CD4-positive, alpha-beta T cell treated with Interleukin-1 beta for 1 hour (primary cell): ENCODE measurements at regions not wholly inside any gene's neighbourhood (a gene's known extent, or its start where the extent isn't known, plus 50 kb on each side); places are given as distances from the start of the nearest gene placed in this dataset.

Source experiments
- DNase-seq, 2 donors: peaks; one replicate each; pipeline ENCODE4 v3.0.0-alpha.2; 2020 to 2022

DNA sequence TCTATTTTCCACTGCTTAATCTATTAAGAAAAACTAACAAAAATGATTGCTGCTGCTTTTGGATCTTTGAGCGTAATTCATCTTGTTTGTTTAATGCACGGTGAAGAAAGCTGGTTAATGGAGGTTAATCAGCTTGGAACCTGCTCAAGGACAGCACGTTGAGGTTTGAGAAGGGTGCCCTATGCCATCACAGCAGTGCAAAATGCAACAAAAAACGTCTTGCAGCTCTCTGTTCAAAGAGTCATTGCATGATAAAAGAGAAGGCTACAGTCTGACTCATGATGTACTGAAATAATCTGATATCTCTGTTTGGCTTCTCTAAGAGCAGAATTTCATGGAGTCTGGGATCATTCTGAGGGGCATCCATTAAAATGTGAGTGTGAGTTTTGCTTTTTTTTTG, 80.6 kb upstream of the PREP start:
- DNase-seq: no peak

DNA sequence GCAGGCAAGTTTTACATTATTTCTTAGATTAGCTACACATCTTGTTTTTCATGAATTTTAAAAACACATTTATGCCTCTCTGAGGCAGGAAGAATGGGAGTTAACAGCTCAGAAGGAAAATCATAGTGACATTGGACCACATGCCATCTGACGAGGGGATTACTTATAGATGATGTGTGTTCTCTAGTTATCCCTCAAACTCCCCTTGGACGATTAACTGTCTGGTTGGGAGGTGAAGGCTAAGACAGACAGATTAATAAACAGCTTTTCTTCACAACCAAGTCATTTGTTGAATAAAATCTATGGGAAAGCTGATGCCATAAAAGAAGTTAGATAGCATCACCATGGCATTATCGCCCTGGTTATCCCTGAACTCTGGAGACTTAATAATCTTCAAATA, 80.0 kb upstream of the PREP start:
- no peak for DNase-seq

DNA sequence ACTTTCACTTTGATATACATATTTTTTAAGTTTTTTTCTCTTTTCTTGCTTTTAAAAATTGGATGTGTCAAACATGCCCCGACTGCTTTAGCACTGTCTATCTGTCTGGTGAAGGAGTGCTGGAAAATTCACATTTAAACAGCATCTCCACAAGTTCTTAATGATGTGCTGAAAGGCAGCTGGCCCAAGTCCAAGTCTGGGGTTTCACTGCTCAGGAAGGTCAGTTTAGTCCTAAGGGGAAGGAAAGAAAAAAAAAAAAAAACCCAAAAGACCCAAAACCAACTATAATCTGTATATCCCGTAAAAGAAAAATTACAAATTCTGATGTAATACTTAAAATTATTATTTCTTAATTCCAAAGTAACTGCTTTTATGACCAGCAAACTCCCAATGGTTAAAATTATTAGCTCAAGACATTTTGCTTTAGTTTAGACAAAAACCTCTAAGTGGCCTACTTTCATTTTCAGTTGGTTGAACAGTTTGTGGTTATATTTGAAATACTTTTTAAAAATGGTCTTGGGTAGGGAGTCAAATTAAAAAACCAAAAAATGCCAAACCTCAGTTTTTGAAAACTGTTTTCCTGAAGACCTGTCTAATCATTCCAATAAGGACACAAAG, 79.5 kb upstream of the PREP start:
- no peak for DNase-seq

DNA sequence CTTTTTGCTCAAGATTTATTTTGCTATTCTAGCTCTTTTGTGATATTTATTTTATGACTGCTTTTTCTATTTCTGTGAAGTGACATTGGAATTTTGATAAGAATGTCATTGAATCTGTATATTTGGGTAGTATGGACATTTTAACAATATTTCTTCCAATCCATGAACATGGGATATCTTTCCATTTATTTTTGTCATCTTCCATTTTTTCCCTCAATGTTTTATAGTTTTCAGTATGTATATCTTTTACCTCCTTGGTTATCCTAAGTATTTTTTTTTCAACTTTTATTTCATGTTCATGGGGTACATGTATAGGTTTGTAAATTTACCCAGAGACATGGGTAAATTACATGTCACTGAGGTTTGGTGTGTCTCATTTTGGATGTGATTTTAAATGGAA, 74.1 kb upstream of the PREP start:
- DNase-seq: no peak

DNA sequence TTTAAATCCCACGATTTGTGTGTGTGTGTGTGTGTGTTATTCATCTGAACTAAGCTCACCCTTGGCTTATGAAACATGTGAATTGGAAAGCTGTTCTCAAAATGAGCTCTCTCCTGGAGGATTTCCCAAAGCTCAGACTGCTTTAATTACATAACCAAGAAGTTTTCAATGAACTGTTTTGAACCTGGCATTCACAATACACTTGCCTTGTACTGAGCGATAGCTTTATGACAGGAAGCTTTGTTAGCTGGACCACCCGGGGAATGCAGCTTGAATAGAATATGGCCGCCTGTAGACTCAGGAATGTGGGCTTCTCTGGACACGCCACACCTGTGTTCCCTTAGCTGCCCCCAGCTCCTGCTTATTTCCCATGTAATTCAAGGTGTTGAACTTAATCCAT, 71.4 kb upstream of the PREP start:
- no peak for DNase-seq

DNA sequence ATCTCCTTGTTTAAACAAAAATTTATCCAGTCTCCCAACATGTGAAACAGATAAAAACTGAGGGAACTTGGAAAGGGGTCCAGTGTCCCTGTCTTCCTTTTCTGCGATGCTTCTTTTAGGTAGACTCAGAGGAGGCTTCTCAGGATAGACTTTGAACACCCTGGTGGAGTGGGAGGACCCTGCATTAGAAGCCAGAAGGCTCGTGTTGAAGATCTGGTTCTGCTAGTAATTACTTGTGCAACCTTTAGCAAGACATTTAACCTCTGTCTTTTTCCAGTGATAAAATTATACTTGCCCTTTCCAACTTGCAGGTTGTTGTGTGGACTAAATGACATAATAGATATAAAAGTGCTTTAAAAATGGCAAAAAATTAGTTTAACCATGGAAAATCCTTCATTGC, 67.1 kb upstream of the PREP start:
- no peak for DNase-seq

DNA sequence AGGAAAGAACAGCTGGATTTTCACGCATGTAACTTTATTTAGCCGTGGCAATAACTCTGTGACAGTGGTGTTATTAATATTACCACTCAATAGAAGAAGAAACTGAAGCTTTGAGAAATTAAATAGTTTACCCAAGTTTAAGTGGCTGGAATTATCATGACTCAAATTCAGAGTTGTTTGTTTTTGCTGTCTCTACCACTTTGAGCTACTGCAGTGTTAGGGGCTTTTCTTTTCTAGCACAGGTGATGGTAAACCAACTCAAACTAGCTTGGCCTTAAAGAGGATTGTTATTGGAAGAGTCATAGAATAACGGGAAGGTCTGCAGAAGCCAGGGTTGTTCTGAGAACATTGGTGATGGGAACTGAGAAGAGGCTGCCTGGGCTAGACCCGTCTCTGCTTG, 66.0 kb upstream of the PREP start:
- no peak for DNase-seq

DNA sequence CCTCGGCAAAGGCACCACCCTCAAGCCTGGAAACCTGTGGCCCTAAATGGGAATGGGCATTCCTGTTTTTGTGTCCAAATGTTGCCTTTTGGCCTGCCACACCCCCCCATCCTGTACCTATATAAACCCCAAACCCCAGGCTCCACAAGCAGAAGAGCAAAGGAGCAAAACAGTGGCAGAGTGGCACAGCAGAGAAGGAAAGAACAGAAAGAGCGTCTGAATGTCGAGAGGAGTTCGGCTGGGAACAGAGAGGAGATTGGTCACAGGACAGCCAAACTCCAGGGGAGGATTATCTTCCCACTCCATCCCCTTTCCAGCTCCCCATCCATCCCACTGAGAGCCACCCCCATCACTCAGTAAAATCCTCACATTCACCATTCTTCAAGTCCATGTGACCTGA, 58.0 kb upstream of the PREP start:
- no peak for DNase-seq

DNA sequence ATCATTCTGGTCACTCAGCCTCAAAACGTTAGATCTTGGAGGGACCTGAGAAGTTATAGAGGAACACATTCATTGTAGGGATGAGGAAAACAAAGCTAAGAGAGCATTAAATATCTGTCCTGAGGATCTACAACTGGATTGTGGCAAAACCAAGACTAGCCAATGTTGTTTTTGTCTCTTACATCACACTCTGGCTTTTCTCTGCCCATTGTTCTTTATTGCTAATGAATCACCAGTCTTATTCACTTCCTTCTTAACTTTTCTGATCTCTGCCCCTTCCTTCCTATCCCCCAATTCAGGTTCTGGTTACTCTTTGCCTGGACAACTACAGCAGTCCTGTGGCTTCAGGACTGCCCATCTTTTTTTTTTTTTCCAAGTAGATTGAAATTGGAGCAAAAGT, 57.0 kb upstream of the PREP start:
- no peak for DNase-seq

DNA sequence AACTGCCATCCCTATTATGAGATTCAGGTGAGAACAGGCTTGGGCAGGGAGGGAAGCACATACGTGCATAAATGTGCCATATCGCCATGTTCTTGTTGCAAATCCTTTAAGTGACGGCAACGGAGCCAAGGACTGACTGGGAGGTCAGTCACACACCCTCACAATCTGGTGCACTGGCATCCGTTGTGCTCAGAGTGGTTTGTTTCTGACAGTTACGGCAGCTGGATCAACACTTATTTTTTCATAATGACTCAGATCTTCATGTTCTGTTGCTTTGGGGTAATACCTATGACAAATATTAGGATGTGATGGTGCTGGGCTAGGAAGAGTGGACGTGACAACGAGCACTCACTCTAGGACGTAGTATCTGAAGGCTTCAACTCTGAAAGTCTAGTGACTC, 56.2 kb upstream of the PREP start:
- DNase-seq: peak; percentile 30 to 46

DNA sequence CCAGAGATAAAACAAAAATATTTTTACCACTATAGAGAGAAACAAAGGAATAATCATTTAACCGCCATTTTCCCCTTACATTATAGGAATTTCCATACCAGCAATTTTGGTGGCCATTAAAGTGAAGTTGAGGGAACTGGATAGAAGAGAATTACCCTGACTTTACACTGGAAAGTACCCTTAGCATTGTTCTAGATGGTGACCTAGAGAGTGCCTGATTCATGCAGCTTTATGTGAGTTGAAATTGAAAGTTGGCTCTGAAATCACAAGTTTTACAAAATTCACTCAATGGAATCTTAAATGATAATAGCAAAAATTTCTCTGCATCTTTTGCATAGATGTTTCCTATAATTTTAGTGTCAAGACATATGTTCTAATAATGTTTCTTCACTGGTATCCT, 55.7 kb upstream of the PREP start:
- no peak for DNase-seq

DNA sequence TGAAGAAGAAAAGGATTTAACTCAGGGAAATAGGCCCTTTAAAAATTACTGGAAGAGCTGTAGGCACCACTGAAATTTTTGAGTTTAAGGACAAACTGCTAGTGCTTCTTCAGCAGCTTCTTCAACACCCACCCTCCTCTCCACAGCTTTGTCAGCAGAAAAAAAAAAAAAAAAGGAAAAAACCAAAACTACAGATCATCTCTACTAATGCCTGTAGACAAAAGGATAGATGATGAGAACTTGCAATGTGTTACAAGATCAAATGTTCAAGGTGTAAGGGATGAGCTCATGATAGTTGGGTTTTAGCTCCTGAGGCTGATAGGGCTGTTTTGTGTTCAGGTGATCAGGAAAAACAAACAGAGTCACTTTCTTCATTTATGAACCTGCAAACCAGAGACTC, 55.2 kb upstream of the PREP start:
- no peak for DNase-seq

DNA sequence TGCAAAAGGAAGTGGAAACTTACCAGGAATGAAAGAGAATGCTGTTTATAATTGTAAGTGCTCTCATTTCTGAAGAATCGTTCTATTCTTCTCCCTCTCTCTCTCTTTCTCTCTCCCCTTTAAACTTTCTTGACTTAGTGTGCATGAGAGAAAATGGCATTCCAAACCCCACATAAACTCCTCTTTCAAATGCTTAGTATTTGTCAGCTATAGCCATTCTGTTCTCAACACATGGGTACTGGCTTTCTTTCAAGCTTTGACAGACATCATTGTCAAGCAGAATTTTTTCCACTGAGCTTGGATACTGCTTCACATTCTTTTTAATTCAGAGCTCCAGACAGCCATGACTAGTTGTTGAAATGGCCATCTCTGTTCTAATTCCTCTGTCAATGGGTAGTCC, 51.1 kb upstream of the PREP start:
- no peak for DNase-seq

DNA sequence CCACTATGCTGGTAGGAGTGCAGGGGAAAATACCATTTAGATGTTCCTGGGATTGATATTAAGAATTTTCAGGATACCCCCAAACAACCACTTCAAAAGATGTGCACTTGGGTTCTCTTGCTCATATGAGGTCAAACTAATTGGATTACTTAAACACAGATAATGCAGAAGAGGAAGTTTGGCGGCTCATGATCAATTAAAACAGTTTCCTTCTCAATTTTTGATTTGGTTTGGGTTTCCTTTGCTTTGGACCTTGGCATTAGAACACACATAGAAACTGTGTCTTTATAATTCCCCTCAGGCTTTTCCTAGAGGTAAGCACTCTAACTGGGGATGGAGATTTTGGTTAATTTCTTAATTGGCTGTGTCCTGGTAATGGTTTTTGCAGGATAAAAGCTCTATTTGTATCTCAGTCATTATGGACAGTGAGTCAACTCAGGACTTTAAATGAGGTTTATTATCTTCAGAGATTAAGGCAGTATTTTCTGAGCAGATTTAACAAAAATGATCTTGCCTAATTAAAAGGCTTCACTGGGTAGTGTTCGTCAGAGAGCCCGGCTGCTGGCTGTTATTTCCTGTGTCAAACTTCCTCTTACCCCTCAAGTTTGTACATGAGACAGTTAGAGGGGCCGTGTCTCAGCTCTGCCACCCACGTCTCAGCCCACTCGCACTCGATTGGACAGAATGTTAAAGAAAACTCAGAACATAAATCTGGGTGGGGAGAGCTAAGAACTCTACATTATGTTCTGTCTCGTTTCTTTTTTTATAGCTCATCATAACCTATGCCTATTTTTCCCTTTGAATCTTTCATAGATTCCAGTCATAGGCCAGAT, 50.3 kb upstream of the PREP start:
- DNase-seq: peak; percentile 71 to 73
